ENCODE measurements at regions not wholly inside any gene's neighbourhood (a gene's known extent, or its start where the extent isn't known, plus 50 kb on each side); places are given as distances from the start of the nearest gene placed in this dataset.

DNA sequence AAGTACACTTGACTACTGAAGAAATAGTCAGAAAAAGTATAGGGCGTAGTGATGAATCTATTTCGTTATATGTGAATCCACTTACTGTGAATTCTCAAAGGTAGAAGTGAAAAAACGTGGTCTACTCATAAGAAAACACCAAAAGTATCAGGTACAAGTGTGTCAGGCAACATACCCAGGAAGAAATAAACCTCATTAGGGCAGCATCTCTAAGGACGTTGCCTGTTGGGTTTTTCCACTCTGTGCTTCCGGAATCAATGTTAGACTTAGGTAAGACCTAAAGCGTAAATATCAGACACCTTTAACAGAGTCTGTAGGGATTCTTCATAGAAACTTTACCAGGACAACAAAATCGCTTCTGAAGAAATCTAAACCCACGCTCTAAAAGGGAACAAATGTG is 607.2 kb upstream of the EPHA7 start:
- TF ChIP-seq, protein P1, sequence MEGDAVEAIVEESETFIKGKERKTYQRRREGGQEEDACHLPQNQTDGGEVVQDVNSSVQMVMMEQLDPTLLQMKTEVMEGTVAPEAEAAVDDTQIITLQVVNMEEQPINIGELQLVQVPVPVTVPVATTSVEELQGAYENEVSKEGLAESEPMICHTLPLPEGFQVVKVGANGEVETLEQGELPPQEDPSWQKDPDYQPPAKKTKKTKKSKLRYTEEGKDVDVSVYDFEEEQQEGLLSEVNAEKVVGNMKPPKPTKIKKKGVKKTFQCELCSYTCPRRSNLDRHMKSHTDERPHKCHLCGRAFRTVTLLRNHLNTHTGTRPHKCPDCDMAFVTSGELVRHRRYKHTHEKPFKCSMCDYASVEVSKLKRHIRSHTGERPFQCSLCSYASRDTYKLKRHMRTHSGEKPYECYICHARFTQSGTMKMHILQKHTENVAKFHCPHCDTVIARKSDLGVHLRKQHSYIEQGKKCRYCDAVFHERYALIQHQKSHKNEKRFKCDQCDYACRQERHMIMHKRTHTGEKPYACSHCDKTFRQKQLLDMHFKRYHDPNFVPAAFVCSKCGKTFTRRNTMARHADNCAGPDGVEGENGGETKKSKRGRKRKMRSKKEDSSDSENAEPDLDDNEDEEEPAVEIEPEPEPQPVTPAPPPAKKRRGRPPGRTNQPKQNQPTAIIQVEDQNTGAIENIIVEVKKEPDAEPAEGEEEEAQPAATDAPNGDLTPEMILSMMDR (conservative IDR thresholded peaks at IDR 0.05) = no peak
- TF ChIP-seq ZFX (IDR thresholded peaks at IDR 0.05) = no peak
